ENCODE measurements at regions not wholly inside any gene's neighbourhood (a gene's known extent, or its start where the extent isn't known, plus 50 kb on each side); places are given as distances from the start of the nearest gene placed in this dataset.
A peak's percentile ranks its signal among the peaks of the same experiment; 100 is the strongest.

DNA sequence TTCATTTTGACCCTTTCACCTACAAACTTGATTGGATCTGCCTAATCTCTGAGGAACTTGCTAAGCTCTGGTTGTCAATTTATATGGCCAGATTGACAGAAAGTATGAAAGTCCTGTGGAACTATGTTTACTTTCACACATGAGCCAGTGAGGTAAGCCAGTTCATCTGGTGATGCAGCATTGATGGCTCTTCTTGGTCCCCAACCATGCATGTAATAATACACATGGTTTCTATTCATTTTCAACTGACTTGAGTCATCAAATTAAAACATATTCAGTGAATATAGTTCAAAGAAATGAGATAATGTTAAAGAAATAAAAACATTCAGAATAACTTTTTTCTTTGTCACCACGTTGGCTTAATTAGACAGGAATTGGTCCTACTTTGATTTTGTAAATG, 336.1 kb upstream of the THBS1 start:
- DNase-seq (ENCODE audit: low read depth in 2 of 2): no peak
- no peak overlapping the region for H3K4me3 ChIP-seq (replicated peaks in 1 of 2; ENCODE audit: low read depth in 2 of 2, low read length in 2 of 2)
- TF ChIP-seq, protein P1, sequence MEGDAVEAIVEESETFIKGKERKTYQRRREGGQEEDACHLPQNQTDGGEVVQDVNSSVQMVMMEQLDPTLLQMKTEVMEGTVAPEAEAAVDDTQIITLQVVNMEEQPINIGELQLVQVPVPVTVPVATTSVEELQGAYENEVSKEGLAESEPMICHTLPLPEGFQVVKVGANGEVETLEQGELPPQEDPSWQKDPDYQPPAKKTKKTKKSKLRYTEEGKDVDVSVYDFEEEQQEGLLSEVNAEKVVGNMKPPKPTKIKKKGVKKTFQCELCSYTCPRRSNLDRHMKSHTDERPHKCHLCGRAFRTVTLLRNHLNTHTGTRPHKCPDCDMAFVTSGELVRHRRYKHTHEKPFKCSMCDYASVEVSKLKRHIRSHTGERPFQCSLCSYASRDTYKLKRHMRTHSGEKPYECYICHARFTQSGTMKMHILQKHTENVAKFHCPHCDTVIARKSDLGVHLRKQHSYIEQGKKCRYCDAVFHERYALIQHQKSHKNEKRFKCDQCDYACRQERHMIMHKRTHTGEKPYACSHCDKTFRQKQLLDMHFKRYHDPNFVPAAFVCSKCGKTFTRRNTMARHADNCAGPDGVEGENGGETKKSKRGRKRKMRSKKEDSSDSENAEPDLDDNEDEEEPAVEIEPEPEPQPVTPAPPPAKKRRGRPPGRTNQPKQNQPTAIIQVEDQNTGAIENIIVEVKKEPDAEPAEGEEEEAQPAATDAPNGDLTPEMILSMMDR (IDR thresholded peaks at IDR 0.05; ENCODE audit: low read depth, low read length): no peak

DNA sequence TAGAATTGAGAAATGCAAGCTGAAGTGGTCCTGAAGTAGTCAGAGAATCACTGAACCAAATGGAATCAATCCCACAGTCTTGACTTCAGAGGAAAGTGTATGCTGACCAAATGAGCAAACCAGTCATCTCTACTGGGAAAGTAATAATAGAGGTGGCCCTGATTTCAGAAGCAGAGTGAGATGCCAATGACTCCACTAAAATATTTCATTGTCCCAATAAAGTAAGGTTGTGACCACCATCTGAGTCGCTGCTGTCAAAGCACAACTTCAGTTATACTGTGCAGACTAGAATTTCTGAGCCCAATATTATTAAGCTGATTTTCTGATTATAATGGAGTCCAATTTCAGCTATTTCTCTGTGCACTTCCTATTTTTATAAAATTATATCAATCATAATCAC, 334.4 kb upstream of the THBS1 start:
- H3K4me3 ChIP-seq (replicated peaks in 1 of 2; ENCODE audit: low read depth in 2 of 2, low read length in 2 of 2): no peak overlapping the region
- TF ChIP-seq, protein P1 (IDR thresholded peaks at IDR 0.05; ENCODE audit: low read depth, low read length): no peak

GRCh38 chr15:39247574-39247973, 333.3 kb upstream of the THBS1 start:
- peak; percentile 73 to 74 for DNase-seq (ENCODE audit: low read depth in 2 of 2)
- TF ChIP-seq, protein P1 (IDR thresholded peaks at IDR 0.05; ENCODE audit: low read depth, low read length): no peak

More for the DNA sequence above, 334.4 kb upstream of the THBS1 start:
- DNase-seq (ENCODE audit: low read depth in 2 of 2): no peak

DNA sequence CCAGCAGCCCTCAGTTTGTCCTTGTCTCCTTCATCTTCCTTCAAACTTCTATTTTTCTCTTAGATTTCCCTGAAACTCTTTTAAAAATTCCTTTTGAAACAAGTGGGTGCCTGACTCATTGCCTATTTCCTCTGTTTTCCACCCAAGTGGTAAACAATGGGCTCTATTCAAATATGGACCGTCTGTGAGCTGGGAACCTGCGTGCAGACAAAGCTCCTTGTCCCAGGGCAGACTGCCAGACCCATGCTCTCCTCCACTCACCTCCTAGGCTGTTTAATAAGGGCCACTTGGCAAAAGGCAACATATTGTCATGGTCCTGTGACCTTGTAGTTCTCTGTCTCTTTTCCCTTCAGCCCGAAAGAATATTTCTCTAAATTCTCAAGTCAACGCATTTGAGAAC, 332.7 kb upstream of the THBS1 start:
- TF ChIP-seq, protein P1 (IDR thresholded peaks at IDR 0.05; ENCODE audit: low read depth, low read length): no peak
- no peak overlapping the region for H3K4me3 ChIP-seq (replicated peaks in 1 of 2; ENCODE audit: low read depth in 2 of 2, low read length in 2 of 2)
- DNase-seq (ENCODE audit: low read depth in 2 of 2): peak; percentile 81 to 96

More at GRCh38 chr15:39247574-39247973, 333.3 kb upstream of the THBS1 start:
- no peak overlapping the region for H3K4me3 ChIP-seq (replicated peaks in 1 of 2; ENCODE audit: low read depth in 2 of 2, low read length in 2 of 2)

GRCh38 chr15:39250001-39250400, 330.9 kb upstream of the THBS1 start:
- no peak overlapping the region for H3K4me3 ChIP-seq (replicated peaks in 1 of 2; ENCODE audit: low read depth in 2 of 2, low read length in 2 of 2)
- DNase-seq (ENCODE audit: low read depth in 2 of 2): no peak
- TF ChIP-seq, protein P1 (IDR thresholded peaks at IDR 0.05; ENCODE audit: low read depth, low read length): no peak

- DNase-seq (ENCODE audit: low read depth in 2 of 2): peak in 1 of 2 donors; percentile 42
- no peak overlapping the region for H3K4me3 ChIP-seq (replicated peaks in 1 of 2; ENCODE audit: low read depth in 2 of 2, low read length in 2 of 2)
- TF ChIP-seq, protein P1 (IDR thresholded peaks at IDR 0.05; ENCODE audit: low read depth, low read length): no peak
Observed at GRCh38 chr15:39250460-39251186, 330.3 kb upstream of the THBS1 start.

Measured in cardiac fibroblast (primary cell).